H9 (cell line): ENCODE measurements at regions not wholly inside any gene's neighbourhood (a gene's known extent, or its start where the extent isn't known, plus 50 kb on each side); places are given as distances from the start of the nearest gene placed in this dataset.

Source experiments
- DNase-seq: peaks from one replicate; pipeline ENCODE4 v3.0.0-alpha.2; 2017
- H2AFZ ChIP-seq: one replicate; pipeline ENCODE4 v1.6.1; 2013; ENCODE audit warnings: mild to moderate bottlenecking, low read length, control low read depth, moderate library complexity
- H2AK5ac ChIP-seq: 2 replicates; pipeline ENCODE4 v1.6.1; 2013; ENCODE audit warnings: low read length, control low read depth, mixed read lengths; ENCODE audit not compliant: insufficient read length
- H2BK120ac ChIP-seq: one replicate; pipeline ENCODE4 v1.6.1; 2013; ENCODE audit warnings: low read depth, mild to moderate bottlenecking, low read length, control low read depth, inconsistent platforms; ENCODE audit not compliant: poor library complexity, severe bottlenecking
- H2BK12ac ChIP-seq: 2 replicates; pipeline ENCODE4 v1.6.1; 2013; ENCODE audit warnings: low read length, control low read depth, mixed read lengths, low read depth; ENCODE audit not compliant: insufficient read length
- H2BK15ac ChIP-seq: 2 replicates; pipeline ENCODE4 v1.6.1; 2013; ENCODE audit warnings: low read depth, low read length, control low read depth
- H2BK20ac ChIP-seq: one replicate; pipeline ENCODE4 v1.6.1; 2013; ENCODE audit warnings: low read depth, mild to moderate bottlenecking, low read length, control low read depth, inconsistent platforms; ENCODE audit not compliant: poor library complexity, severe bottlenecking
- H2BK5ac ChIP-seq: 2 replicates; pipeline ENCODE4 v1.6.1; 2013; ENCODE audit warnings: low read length, control low read depth, mixed read lengths; ENCODE audit not compliant: insufficient read length
- H3K14ac ChIP-seq: 2 replicates; pipeline ENCODE4 v1.6.1; 2013; ENCODE audit warnings: low read length, control low read depth; ENCODE audit not compliant: insufficient read depth
- H3K18ac ChIP-seq: 2 replicates; pipeline ENCODE4 v1.6.1; 2013; ENCODE audit warnings: low read depth, mild to moderate bottlenecking, mixed read lengths, low read length, control low read depth; ENCODE audit not compliant: insufficient read length
- H3K23ac ChIP-seq: 2 replicates; pipeline ENCODE4 v1.6.1; 2013; ENCODE audit warnings: low read length, control low read depth, mixed read lengths, low read depth; ENCODE audit not compliant: insufficient read length
- H3K23me2 ChIP-seq: 2 replicates; pipeline ENCODE4 v1.6.1; 2013; ENCODE audit warnings: low read depth, mild to moderate bottlenecking, mixed read lengths, low read length, control low read depth; ENCODE audit not compliant: insufficient read length, poor library complexity, severe bottlenecking
- H3K27ac ChIP-seq: 2 replicates; pipeline ENCODE4 v1.5.1; 2013; ENCODE audit warnings: low read length, control low read depth, mixed read lengths, low read depth; ENCODE audit not compliant: insufficient read length
- H3K27me3 ChIP-seq: 2 replicates; pipeline ENCODE4 v1.6.1; 2013; ENCODE audit warnings: low read length, control low read depth, inconsistent platforms; ENCODE audit not compliant: insufficient read depth
- H3K4ac ChIP-seq: 2 replicates; pipeline ENCODE4 v1.6.1; 2013; ENCODE audit warnings: low read depth, mild to moderate bottlenecking, control low read depth, inconsistent platforms, low read length, moderate library complexity
- H3K4me1 ChIP-seq: 2 replicates; pipeline ENCODE4 v1.6.1; 2013; ENCODE audit warnings: low read length, control low read depth, inconsistent platforms; ENCODE audit not compliant: insufficient read depth
- H3K4me2 ChIP-seq: 2 replicates; pipeline ENCODE4 v1.6.1; 2013; ENCODE audit warnings: low read length, control low read depth, mixed read lengths; ENCODE audit not compliant: insufficient read length, insufficient read depth
- H3K56ac ChIP-seq: 2 replicates; pipeline ENCODE4 v1.6.1; 2013; ENCODE audit warnings: low read depth, mild to moderate bottlenecking, mixed read lengths, low read length, control low read depth; ENCODE audit not compliant: insufficient read length
- H3K79me1 ChIP-seq: 2 replicates; pipeline ENCODE4 v1.6.1; 2013; ENCODE audit warnings: low read depth, mild to moderate bottlenecking, moderate library complexity, low read length, control low read depth, inconsistent platforms; ENCODE audit not compliant: insufficient read depth, poor library complexity, severe bottlenecking
- H3K79me2 ChIP-seq: 2 replicates; pipeline ENCODE4 v1.6.1; 2013; ENCODE audit warnings: low read length, control low read depth, inconsistent platforms; ENCODE audit not compliant: insufficient read depth
- H3K9ac ChIP-seq: 2 replicates; pipeline ENCODE4 v1.6.1; 2013; ENCODE audit warnings: low read length, control low read depth, mixed read lengths; ENCODE audit not compliant: insufficient read length; ENCODE audit errors: extremely low read depth
- H3K9me3 ChIP-seq: one replicate; pipeline ENCODE4 v1.6.1; 2013; ENCODE audit warnings: low read depth, low read length, inconsistent platforms; ENCODE audit not compliant: control insufficient read depth
- H3T11ph ChIP-seq: one replicate; pipeline ENCODE4 v1.6.1; 2013; ENCODE audit warnings: mild to moderate bottlenecking, low read length, control low read depth, inconsistent platforms
- H4K20me1 ChIP-seq: one replicate; pipeline ENCODE4 v1.6.1; 2013; ENCODE audit not compliant: control insufficient read depth, insufficient read length, insufficient read depth
- H4K5ac ChIP-seq: 2 replicates; pipeline ENCODE4 v1.6.1; 2013; ENCODE audit warnings: low read depth, mild to moderate bottlenecking, mixed read lengths, low read length, control low read depth; ENCODE audit not compliant: insufficient read length
- H4K8ac ChIP-seq: replicated peaks from 2 replicates; pipeline ENCODE4 v1.6.1; 2013; ENCODE audit warnings: low read length, control low read depth, mixed read lengths, low read depth; ENCODE audit not compliant: insufficient read length
- H4K91ac ChIP-seq: 2 replicates; pipeline ENCODE4 v1.6.1; 2013; ENCODE audit warnings: low read depth, mild to moderate bottlenecking, moderate library complexity, mixed read lengths, low read length, control low read depth; ENCODE audit not compliant: insufficient read length
- H3K27ac Mint-ChIP-seq, 3 experiments: 2 replicates in 2 of 3; 3 replicates in 1 of 3; pipeline ENCODE4 v1.8.0; 2020 to 2021; ENCODE audit warnings: mixed read lengths in 3 of 3, mild to moderate bottlenecking in 1 of 3, moderate library complexity in 1 of 3
- H3K27me3 Mint-ChIP-seq: 2 replicates; pipeline ENCODE4 v1.8.0; 2021; ENCODE audit warnings: low read depth, mild to moderate bottlenecking, moderate library complexity, mixed read lengths
- H3K36me3 Mint-ChIP-seq, 3 experiments: 2 replicates in 2 of 3; 3 replicates in 1 of 3; pipeline ENCODE4 v1.8.0; 2020 to 2021; ENCODE audit warnings: low read depth in 3 of 3, mixed read lengths in 3 of 3; ENCODE audit not compliant: insufficient read depth in 1 of 3
- H3K4me1 Mint-ChIP-seq, 2 experiments: 2 replicates each; pipeline ENCODE4 v1.8.0; 2020; ENCODE audit warnings: mixed read lengths in 2 of 2
- H3K4me3 Mint-ChIP-seq, 2 experiments: 2 replicates in 1 of 2; 3 replicates in 1 of 2; pipeline ENCODE4 v1.8.0; 2020 to 2021; ENCODE audit warnings: mild to moderate bottlenecking in 2 of 2, mixed read lengths in 2 of 2, moderate library complexity in 1 of 2
- H3K9me3 Mint-ChIP-seq, 2 experiments: 2 replicates in 1 of 2; 3 replicates in 1 of 2; pipeline ENCODE4 v1.8.0; 2020; ENCODE audit warnings: mild to moderate bottlenecking in 2 of 2, mixed read lengths in 2 of 2, moderate library complexity in 1 of 2
- CTCF ChIP-seq: fragments of 200-600 bp; sonication (generic); conservative IDR thresholded peaks from 3 replicates; pipeline ENCODE4 v1.8.0; 2021; ENCODE audit warnings: antibody characterized with exemption, mild to moderate bottlenecking
- WGBS: extraction: QIAGEN DNeasy Blood & Tissue Kit; methylation state at CpG from one replicate; pipeline ENCODE4 v1.1.7; 2013; ENCODE audit warnings: missing lambda C conversion rate, low lambda C conversion rate, mixed read lengths; ENCODE audit not compliant: insufficient read length; ENCODE audit errors: extremely low coverage; 5-methylcytosine and 5-hydroxymethylcytosine counted together

GRCh38 chr13:111961651-111962192, 105.2 kb upstream of the SOX1 start:
- Histone ChIP-seq H3K18ac (no peak overlapping the region), H4K20me1 (no peaks in the 10 kb centered on the region), H3K4ac (no peak overlapping the region), H2AFZ (no peak overlapping the region), H4K8ac (no peak overlapping the region), H2BK12ac (no peak overlapping the region), H3K79me1 (no peaks in the 10 kb centered on the region), H2BK120ac (no peak overlapping the region), H2BK5ac (no peak overlapping the region), H4K91ac (no peak overlapping the region), H3K23ac (no peak overlapping the region), H3K9ac (no peak overlapping the region), H3K27me3 (no peaks in the 10 kb centered on the region), H3K79me2 (no peaks in the 10 kb centered on the region), H2BK20ac (no peak overlapping the region), H2AK5ac (no peak overlapping the region), H3K14ac (no peak overlapping the region), H4K5ac (no peak overlapping the region), H3T11ph (no peak overlapping the region), H3K23me2 (no peaks in the 10 kb centered on the region), H3K56ac (no peak overlapping the region), H2BK15ac (no peak overlapping the region), H3K4me2 (no peak overlapping the region), H3K4me1 (no peaks in the 10 kb centered on the region), H3K9me3 (no peaks in the 10 kb centered on the region), H3K27ac (no peak overlapping the region)
- Mint-ChIP-seq H3K4me1 (no peaks in the 10 kb centered on the region), H3K36me3 (no peaks in the 10 kb centered on the region), H3K4me3 (no peak overlapping the region), H3K27me3 (peaks cover 9% of the 10 kb centered on the region), H3K9me3 (no peaks in the 10 kb centered on the region), H3K27ac (no peak overlapping the region)
- no CpG with 5 or more reads among the region's 11 CpGs for WGBS
- TF ChIP-seq CTCF = no peak
- DNase-seq = no peak
